K562 (cell line): ENCODE measurements at regions not wholly inside any gene's neighbourhood (a gene's known extent, or its start where the extent isn't known, plus 50 kb on each side); places are given as distances from the start of the nearest gene placed in this dataset.

Experiments used
- CTCF ChIP-seq, 3 experiments: IDR thresholded peaks in 2 of 3; conservative IDR thresholded peaks in 1 of 3; 2 replicates each; pipeline ENCODE4 v1.5.1; 2011 to 2012; ENCODE audit warnings: low read length in 3 of 3, mild to moderate bottlenecking in 3 of 3, control low read depth in 2 of 3, improper control_type of control experiment in 1 of 3, inconsistent platforms in 1 of 3, low read depth in 1 of 3, mixed read lengths in 1 of 3, moderate library complexity in 1 of 3; ENCODE audit not compliant: insufficient read depth in 2 of 3
- EP300 ChIP-seq: IDR thresholded peaks from 2 replicates; pipeline ENCODE4 v1.6.1; 2012; ENCODE audit warnings: low read length, improper control_type of control experiment
- FUS ChIP-seq: fragments of 200-400 bp; formaldehyde crosslinking; optimal IDR thresholded peaks from 2 replicates; pipeline ENCODE3; 2017; ENCODE audit warnings: low read depth, low read length
- GABPA ChIP-seq: fragments of 200-800 bp; sonication (Bioruptor generic); conservative IDR thresholded peaks from 2 replicates; pipeline ENCODE4 v1.6.1; 2016; ENCODE audit warnings: low read depth, missing genetic modification characterization, missing compliant biosample characterization
- ZFP36 ChIP-seq: fragments of 150-350 bp; IDR thresholded peaks from 2 replicates; pipeline ENCODE4 v1.6.1; 2018; ENCODE audit warnings: low read length, low read depth; ENCODE audit not compliant: partially characterized antibody
- ZNF583 ChIP-seq: fragments of 250-450 bp; sonication (Bioruptor Pico); IDR thresholded peaks from 2 replicates; pipeline ENCODE4 v1.4.0; 2020
- ZNF639 ChIP-seq, 2 experiments: fragments of 200-800 bp in 1 of 2; sonication (Bioruptor generic) in 1 of 2; sonication (generic) in 1 of 2; formaldehyde crosslinking in 1 of 2; IDR thresholded peaks in 1 of 2; conservative IDR thresholded peaks in 1 of 2; 2 replicates each; pipeline versions ENCODE4 v1.5.0 to v1.6.1; 2016 to 2020; ENCODE audit warnings: missing compliant biosample characterization in 1 of 2, missing genetic modification characterization in 1 of 2, missing genetic modification reagents in 1 of 2
- ZZZ3 ChIP-seq: fragments of 450-650 bp; IDR thresholded peaks from 2 replicates; pipeline ENCODE4 v1.6.1; 2016; ENCODE audit warnings: antibody characterized with exemption, mild to moderate bottlenecking, moderate library complexity
- TF ChIP-seq, protein P1 (sequence below): sonication (generic); formaldehyde crosslinking; IDR thresholded peaks from 2 replicates; pipeline ENCODE4 v1.4.0; 2020; ENCODE audit warnings: mild to moderate bottlenecking, missing genetic modification reagents

- no peak for TF ChIP-seq GABPA (tag)
- TF ChIP-seq EP300: no peak
- TF ChIP-seq ZNF583: no peak
- TF ChIP-seq FUS: no peak
- TF ChIP-seq CTCF (IDR thresholded peaks at IDR 0.05 in 2 of 3, conservative IDR thresholded peaks at IDR 0.05 in 1 of 3; ENCODE audit: insufficient read depth in 2 of 3, low read depth in 1 of 3, low read length in 3 of 3): no peak
- TF ChIP-seq, protein P1, sequence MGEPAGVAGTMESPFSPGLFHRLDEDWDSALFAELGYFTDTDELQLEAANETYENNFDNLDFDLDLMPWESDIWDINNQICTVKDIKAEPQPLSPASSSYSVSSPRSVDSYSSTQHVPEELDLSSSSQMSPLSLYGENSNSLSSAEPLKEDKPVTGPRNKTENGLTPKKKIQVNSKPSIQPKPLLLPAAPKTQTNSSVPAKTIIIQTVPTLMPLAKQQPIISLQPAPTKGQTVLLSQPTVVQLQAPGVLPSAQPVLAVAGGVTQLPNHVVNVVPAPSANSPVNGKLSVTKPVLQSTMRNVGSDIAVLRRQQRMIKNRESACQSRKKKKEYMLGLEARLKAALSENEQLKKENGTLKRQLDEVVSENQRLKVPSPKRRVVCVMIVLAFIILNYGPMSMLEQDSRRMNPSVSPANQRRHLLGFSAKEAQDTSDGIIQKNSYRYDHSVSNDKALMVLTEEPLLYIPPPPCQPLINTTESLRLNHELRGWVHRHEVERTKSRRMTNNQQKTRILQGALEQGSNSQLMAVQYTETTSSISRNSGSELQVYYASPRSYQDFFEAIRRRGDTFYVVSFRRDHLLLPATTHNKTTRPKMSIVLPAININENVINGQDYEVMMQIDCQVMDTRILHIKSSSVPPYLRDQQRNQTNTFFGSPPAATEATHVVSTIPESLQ (CRISPR knock-in tag): no peak
- no peak for TF ChIP-seq ZNF639 (CRISPR knock-in tag; conservative IDR thresholded peaks at IDR 0.05 in 1 of 2, IDR thresholded peaks at IDR 0.05 in 1 of 2)
- no peak for TF ChIP-seq ZFP36
- no peak for TF ChIP-seq ZZZ3
Measured at GRCh38 chr10:131419797-131420196, 108.3 kb upstream of the TCERG1L start.
